ENCODE measurements at regions not wholly inside any gene's neighbourhood (a gene's known extent, or its start where the extent isn't known, plus 50 kb on each side); places are given as distances from the start of the nearest gene placed in this dataset.

DNA sequence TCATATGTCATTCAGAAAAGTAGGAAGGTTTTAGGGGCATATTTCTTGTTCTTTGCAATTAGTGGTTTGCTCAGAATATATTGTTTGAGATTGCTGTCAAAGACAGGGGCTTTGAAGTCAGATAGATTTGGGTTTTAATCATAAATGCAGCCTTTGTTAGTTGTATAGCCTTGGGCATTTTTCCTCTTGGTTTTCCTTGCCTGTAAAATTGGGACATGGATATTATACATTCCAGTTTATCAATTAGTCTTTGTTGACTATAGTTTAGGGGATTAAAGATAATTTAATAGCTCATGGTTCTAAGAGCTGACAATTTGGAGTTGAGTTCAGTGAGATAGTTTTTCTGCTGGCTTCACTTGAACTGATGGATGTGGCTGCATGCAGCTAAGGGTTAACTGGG is 88.9 kb downstream of the DMAC1 start:
- Histone ChIP-seq H3K36me3 (no peaks in the 10 kb centered on the region), H3K27ac (no peak overlapping the region), H3K4me3 (no peak overlapping the region), H3K4me1 (no peaks in the 10 kb centered on the region), H3K27me3 (no peaks in the 10 kb centered on the region), H3K9me3 (no peaks in the 10 kb centered on the region)
- DNase-seq (ENCODE audit: low spot score): no peak
- TF ChIP-seq, protein P1, sequence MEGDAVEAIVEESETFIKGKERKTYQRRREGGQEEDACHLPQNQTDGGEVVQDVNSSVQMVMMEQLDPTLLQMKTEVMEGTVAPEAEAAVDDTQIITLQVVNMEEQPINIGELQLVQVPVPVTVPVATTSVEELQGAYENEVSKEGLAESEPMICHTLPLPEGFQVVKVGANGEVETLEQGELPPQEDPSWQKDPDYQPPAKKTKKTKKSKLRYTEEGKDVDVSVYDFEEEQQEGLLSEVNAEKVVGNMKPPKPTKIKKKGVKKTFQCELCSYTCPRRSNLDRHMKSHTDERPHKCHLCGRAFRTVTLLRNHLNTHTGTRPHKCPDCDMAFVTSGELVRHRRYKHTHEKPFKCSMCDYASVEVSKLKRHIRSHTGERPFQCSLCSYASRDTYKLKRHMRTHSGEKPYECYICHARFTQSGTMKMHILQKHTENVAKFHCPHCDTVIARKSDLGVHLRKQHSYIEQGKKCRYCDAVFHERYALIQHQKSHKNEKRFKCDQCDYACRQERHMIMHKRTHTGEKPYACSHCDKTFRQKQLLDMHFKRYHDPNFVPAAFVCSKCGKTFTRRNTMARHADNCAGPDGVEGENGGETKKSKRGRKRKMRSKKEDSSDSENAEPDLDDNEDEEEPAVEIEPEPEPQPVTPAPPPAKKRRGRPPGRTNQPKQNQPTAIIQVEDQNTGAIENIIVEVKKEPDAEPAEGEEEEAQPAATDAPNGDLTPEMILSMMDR (IDR thresholded peaks at IDR 0.05): no peak

DNA sequence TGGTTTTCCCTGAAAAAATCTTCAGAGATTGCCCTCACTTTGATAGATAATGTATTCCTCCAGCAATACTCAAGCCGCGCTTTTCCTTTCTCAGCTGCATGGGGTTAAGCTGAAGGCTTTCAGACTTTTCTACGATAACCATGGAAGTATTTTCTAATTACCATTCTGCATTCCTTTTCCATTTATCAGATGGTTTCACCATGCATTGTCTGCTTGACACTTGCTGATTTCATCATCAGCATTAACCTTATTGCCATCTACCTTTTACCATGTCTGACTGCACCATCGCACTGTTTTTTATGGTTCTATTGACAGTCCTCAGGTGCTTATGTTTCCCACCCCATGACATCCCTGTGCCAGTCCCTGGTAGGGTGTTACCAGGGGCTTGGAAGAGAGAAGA is 91.6 kb downstream of the DMAC1 start:
- TF ChIP-seq, protein P1 (IDR thresholded peaks at IDR 0.05): no peak
- Histone ChIP-seq H3K27me3 (no peaks in the 10 kb centered on the region), H3K27ac (no peak overlapping the region), H3K36me3 (no peaks in the 10 kb centered on the region), H3K4me1 (no peaks in the 10 kb centered on the region), H3K9me3 (no peaks in the 10 kb centered on the region), H3K4me3 (no peak overlapping the region)
- DNase-seq (ENCODE audit: low spot score): no peak

DNA sequence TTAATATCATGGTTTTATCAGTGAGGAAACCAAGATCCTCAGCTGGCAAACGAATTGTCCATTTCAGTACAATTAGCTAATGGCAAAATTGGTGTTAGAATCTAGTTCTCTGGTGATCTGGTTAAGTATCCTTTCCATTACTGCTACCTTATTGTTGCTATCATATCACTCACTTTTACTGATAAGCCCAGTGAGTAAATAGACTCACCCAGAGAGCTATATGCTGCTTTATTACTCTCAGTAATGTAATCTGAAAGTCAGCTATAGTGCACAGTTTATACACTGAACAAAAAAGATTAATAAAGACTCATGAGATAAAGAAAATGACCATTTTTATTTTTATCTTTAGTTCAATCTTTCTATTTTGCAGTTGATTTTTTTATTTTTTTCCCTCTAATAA is 95.0 kb downstream of the DMAC1 start:
- DNase-seq (ENCODE audit: low spot score): no peak
- Histone ChIP-seq H3K4me3 (no peak overlapping the region), H3K27ac (no peak overlapping the region), H3K36me3 (no peaks in the 10 kb centered on the region), H3K9me3 (no peaks in the 10 kb centered on the region), H3K27me3 (no peaks in the 10 kb centered on the region), H3K4me1 (no peaks in the 10 kb centered on the region)
- TF ChIP-seq, protein P1 (IDR thresholded peaks at IDR 0.05): no peak

- TF ChIP-seq, protein P1 (IDR thresholded peaks at IDR 0.05): no peak
- DNase-seq (ENCODE audit: low spot score): no peak
- Histone ChIP-seq H3K27ac (no peak overlapping the region), H3K36me3 (no peaks in the 10 kb centered on the region), H3K4me1 (no peaks in the 10 kb centered on the region), H3K27me3 (no peaks in the 10 kb centered on the region), H3K9me3 (no peaks in the 10 kb centered on the region), H3K4me3 (no peak overlapping the region)
Measured at GRCh38 chr9:7691909-7692308, 107.7 kb downstream of the DMAC1 start.

DNA sequence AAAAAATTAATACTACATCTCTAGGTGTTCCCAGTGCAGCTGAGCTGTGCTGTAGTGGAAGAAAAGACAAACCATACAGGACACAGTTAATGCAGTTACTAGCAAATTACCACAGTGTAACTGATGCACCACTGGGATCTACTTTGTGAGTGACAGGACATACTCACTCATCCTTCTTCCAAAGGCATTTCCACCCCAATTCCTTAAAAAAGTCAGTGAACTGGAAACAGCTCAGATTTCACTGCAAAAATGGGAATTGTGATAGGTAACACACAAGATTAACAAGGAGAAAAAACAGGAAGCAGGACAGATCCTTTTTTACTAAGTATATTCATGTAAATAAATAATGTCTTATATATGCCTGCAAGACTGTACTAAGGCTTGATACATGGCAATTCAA is 109.6 kb downstream of the DMAC1 start:
- TF ChIP-seq, protein P1 (IDR thresholded peaks at IDR 0.05): no peak
- Histone ChIP-seq H3K27me3 (no peaks in the 10 kb centered on the region), H3K4me1 (no peaks in the 10 kb centered on the region), H3K9me3 (no peaks in the 10 kb centered on the region), H3K36me3 (no peaks in the 10 kb centered on the region), H3K27ac (no peak overlapping the region), H3K4me3 (no peak overlapping the region)
- no peak for DNase-seq (ENCODE audit: low spot score)

- H3K27ac ChIP-seq: no peak overlapping the region
- no peaks in the 10 kb centered on the region for H3K4me1 ChIP-seq
- no peaks in the 10 kb centered on the region for H3K9me3 ChIP-seq
- TF ChIP-seq, protein P1 (IDR thresholded peaks at IDR 0.05): no peak
- no peak for DNase-seq (ENCODE audit: low spot score)
- no peaks in the 10 kb centered on the region for H3K36me3 ChIP-seq
- no peak overlapping the region for H3K4me3 ChIP-seq
- no peaks in the 10 kb centered on the region for H3K27me3 ChIP-seq
Measured at GRCh38 chr9:7688626-7689025, 111.0 kb downstream of the DMAC1 start.
